Left lung (tissue), 4 donors: ENCODE measurements at regions not wholly inside any gene's neighbourhood (a gene's known extent, or its start where the extent isn't known, plus 50 kb on each side); places are given as distances from the start of the nearest gene placed in this dataset.

Experiments used
- ATAC-seq: fragments of 200-7000 bp; cut with Tn5 transposase; one replicate; pipeline ENCODE4 v1.9.1; 2020; ENCODE audit warnings: moderate library complexity
- DNase-seq, 4 donors: peaks; one replicate each; pipeline ENCODE4 v3.0.0-alpha.2; 2013 to 2020
- H3K27ac ChIP-seq, 2 donors: fragments of 200-600 bp; sonication (generic) in 1 of 2; one replicate each; pipeline versions ENCODE4 v1.5.0 to v1.8.0; 2020 to 2021
- H3K27me3 ChIP-seq, 2 donors: fragments of 200-600 bp; sonication (generic) in 1 of 2; one replicate each; pipeline versions ENCODE4 v1.5.0 to v1.8.0; 2020 to 2021
- H3K36me3 ChIP-seq, 2 donors: fragments of 200-600 bp; sonication (generic) in 1 of 2; one replicate each; pipeline versions ENCODE4 v1.5.0 to v1.8.0; 2020 to 2021
- H3K4me1 ChIP-seq, 2 donors: fragments of 200-600 bp; one replicate each; pipeline ENCODE4 v1.8.0; 2021
- H3K4me3 ChIP-seq, 2 donors: fragments of 200-600 bp; sonication (generic) in 1 of 2; one replicate each; pipeline versions ENCODE4 v1.5.0 to v1.8.0; 2020 to 2021; ENCODE audit warnings: mild to moderate bottlenecking in 1 of 2
- H3K9me3 ChIP-seq, 2 donors: fragments of 200-600 bp; sonication (generic) in 1 of 2; one replicate each; pipeline versions ENCODE4 v1.5.0 to v1.8.0; 2020 to 2021
- intact Hi-C, 2 donors: fragments of 100-400 bp; cut with DNase I; formaldehyde crosslinking; loops; one replicate each; pipeline versions ENCODE4 v1.11.2 to v1.14.2; 2022
- TF ChIP-seq, protein P1 (sequence below), 2 donors: fragments of 200-600 bp; sonication (generic) in 1 of 2; IDR thresholded peaks; one replicate each; pipeline versions ENCODE4 v1.5.0 to v1.8.0; 2021; ENCODE audit warnings: antibody characterized with exemption in 2 of 2
- donor health status: DM: no; HTN: yes; CAD: no.
- donor health status: DM: no; HTN: no; CAD: no.

DNA sequence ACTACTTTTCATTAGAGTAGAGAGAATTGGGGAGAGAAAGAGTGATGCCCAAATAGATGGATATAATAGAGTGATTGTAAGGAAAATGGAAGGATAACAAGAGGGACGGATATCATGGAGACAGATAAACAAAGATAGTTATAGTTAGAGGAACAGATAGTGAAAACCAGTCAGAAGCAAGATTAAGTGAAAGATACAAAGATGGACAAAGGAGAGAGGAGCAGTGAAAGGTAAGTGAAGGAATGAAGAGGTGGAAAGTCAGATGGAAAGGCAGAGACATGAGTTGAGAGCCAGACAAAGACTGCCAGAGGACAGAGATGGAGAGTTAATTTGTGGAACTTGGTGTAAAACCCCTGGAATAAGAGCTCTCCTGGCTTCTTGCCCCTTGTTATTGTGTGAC is 59.2 kb upstream of the CISTR start:
- TF ChIP-seq, protein P1, sequence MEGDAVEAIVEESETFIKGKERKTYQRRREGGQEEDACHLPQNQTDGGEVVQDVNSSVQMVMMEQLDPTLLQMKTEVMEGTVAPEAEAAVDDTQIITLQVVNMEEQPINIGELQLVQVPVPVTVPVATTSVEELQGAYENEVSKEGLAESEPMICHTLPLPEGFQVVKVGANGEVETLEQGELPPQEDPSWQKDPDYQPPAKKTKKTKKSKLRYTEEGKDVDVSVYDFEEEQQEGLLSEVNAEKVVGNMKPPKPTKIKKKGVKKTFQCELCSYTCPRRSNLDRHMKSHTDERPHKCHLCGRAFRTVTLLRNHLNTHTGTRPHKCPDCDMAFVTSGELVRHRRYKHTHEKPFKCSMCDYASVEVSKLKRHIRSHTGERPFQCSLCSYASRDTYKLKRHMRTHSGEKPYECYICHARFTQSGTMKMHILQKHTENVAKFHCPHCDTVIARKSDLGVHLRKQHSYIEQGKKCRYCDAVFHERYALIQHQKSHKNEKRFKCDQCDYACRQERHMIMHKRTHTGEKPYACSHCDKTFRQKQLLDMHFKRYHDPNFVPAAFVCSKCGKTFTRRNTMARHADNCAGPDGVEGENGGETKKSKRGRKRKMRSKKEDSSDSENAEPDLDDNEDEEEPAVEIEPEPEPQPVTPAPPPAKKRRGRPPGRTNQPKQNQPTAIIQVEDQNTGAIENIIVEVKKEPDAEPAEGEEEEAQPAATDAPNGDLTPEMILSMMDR (IDR thresholded peaks at IDR 0.05), result no peak
- no peak for ATAC-seq
- intact Hi-C loops, result no loop called here
- Histone ChIP-seq H3K36me3 (no peaks in the 10 kb centered on the region), H3K27ac (no peak overlapping the region), H3K27me3 (peaks cover 0 to 80% of the 10 kb centered on the region in 2 donors), H3K4me3 (no peak overlapping the region), H3K4me1 (no peaks in the 10 kb centered on the region), H3K9me3 (no peaks in the 10 kb centered on the region)
- DNase-seq, result no peak

GRCh38 chr12:53811606-53812005 is 59.8 kb upstream of the CISTR start:
- intact Hi-C loops, result no loop called here
- TF ChIP-seq, protein P1 (IDR thresholded peaks at IDR 0.05), result no peak
- H3K36me3 ChIP-seq, result no peaks in the 10 kb centered on the region
- H3K27ac ChIP-seq, result no peak overlapping the region
- DNase-seq, result no peak
- no peak overlapping the region for H3K4me3 ChIP-seq
- no peak for ATAC-seq
- no peaks in the 10 kb centered on the region for H3K4me1 ChIP-seq
- peaks cover 0 to 77% of the 10 kb centered on the region in 2 donors for H3K27me3 ChIP-seq
- no peaks in the 10 kb centered on the region for H3K9me3 ChIP-seq

- Histone ChIP-seq H3K36me3 (no peaks in the 10 kb centered on the region), H3K4me3 (no peak overlapping the region), H3K27me3 (peaks cover 12 to 76% of the 10 kb centered on the region in 2 donors), H3K4me1 (no peaks in the 10 kb centered on the region), H3K27ac (no peak overlapping the region), H3K9me3 (no peaks in the 10 kb centered on the region)
- TF ChIP-seq, protein P1 (IDR thresholded peaks at IDR 0.05), result no peak
- DNase-seq, result no peak
- intact Hi-C loops, result no loop called here
- no peak for ATAC-seq
These were observed 64.7 kb upstream of the CISTR start for GRCh38 chr12:53816360-53817020.

DNA sequence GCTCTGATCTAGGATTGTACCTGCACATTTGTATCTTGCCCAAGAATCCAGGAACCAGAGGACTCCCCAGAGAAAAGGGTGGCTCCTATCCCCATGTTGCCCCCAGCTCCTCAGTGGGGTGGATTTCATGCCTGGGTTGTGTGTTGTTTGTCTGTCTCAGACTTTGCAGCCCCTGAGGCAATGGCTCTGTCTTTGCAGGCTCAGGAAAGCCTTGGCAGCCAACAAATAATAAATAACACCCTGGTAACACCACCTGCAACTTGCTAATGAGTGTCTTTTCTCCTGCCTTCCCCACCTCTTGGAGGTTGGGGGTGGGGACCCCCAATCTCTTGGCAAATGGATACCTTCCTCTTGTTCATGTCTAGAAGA is 65.2 kb upstream of the CISTR start:
- DNase-seq, result no peak
- H3K4me1 ChIP-seq, result no peaks in the 10 kb centered on the region
- H3K27ac ChIP-seq, result no peak overlapping the region
- H3K4me3 ChIP-seq, result no peak overlapping the region
- TF ChIP-seq, protein P1 (IDR thresholded peaks at IDR 0.05), result no peak
- H3K27me3 ChIP-seq, result peaks cover 12 to 72% of the 10 kb centered on the region in 2 donors
- H3K36me3 ChIP-seq, result no peaks in the 10 kb centered on the region
- intact Hi-C loops, result no loop called here
- H3K9me3 ChIP-seq, result no peaks in the 10 kb centered on the region
- ATAC-seq, result no peak

DNA sequence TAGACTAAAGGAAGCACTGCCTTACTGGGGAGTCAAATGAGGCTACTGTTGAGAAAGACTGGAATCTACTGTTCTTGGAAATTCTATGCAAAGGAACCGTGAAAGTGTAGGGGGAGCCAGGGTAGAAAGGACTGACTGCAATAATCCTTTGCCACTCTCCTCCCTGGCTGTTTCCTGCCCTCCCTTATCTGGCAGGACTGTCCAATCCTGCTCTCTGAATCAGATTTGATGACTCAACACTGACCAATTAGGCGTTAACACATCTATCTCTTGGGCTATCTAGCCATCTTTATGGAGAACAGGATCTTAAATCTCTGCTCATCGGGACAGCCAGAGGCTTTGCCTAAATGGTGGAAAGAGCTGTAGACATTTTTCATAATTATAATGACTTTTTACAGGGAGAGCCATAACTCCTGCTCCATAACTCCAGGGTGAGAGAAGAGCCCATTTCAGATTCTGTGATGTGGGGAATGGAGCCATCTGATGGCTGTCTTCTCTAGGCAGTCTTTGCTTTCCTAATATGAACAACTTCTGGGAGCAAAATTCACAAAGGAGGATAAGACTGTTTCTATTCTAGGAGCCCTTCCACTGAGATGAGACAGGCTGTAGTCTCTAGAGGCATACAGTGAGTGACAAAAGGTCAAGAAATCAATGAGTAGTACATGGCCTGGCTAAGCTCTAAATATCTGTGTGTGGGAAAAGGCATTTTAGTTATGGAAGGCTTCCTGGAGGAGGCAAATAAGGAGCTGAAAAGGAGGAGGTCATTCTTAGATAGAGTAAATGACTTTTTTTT is 68.9 kb upstream of the CISTR start:
- intact Hi-C loops, result no loop called here
- Histone ChIP-seq H3K27me3 (peaks cover 12 to 68% of the 10 kb centered on the region in 2 donors), H3K36me3 (no peaks in the 10 kb centered on the region), H3K27ac (no peak overlapping the region), H3K4me3 (no peak overlapping the region), H3K9me3 (no peaks in the 10 kb centered on the region), H3K4me1 (no peaks in the 10 kb centered on the region)
- DNase-seq (no peak), ATAC-seq (no peak)
- TF ChIP-seq, protein P1 (IDR thresholded peaks at IDR 0.05), result no peak
